Endothelial cell of umbilical vein (primary cell): ENCODE measurements at regions not wholly inside any gene's neighbourhood (a gene's known extent, or its start where the extent isn't known, plus 50 kb on each side); places are given as distances from the start of the nearest gene placed in this dataset.

Experiments
- BruUV-seq: library from RNA; stranded (reverse); fragments of 400-500 nt; replicated peaks from 2 replicates; lab custom pipeline; 2021; lab: Mats Ljungman, UMichigan
- CTCF ChIA-PET: fragments of 300-600, 350-600 bp; sonication (Branson Sonifier 250); formaldehyde crosslinking; loops from one replicate; lab custom pipeline; 2021; ENCODE audit warnings: antibody characterized with exemption, inconsistent platforms; lab: Charles Lee
- POLR2A ChIA-PET: fragments of 300-600, 350-600 bp; sonication (Branson Sonifier 250); formaldehyde crosslinking; loops from one replicate; lab custom pipeline; 2021; ENCODE audit warnings: antibody characterized with exemption, inconsistent platforms; lab: Charles Lee
- DNase-seq: peaks from one replicate; pipeline ENCODE4 v3.0.0-alpha.2; 2011; ENCODE audit warnings: low read depth, low spot score
- FAIRE-seq: peaks from 2 replicates; lab custom pipeline; 2011; peaks lifted over from hg19 to GRCh38; lab: Jason Lieb, UNC
- H2AFZ ChIP-seq: 2 replicates; pipeline ENCODE4 v1.6.0; 2012; ENCODE audit warnings: low read depth, low read length, control low read depth, inconsistent platforms
- H3K27ac ChIP-seq: 2 replicates; pipeline ENCODE4 v1.5.1; 2011; ENCODE audit warnings: low read depth, mild to moderate bottlenecking, control low read depth, low read length, moderate library complexity; ENCODE audit not compliant: insufficient read depth
- H3K27me3 ChIP-seq, 2 experiments: 2 replicates each; pipeline versions ENCODE4 v1.6.0 to v1.6.1; 2011; ENCODE audit warnings: low read length in 2 of 2, mixed read lengths in 1 of 2; ENCODE audit not compliant: control insufficient read depth in 2 of 2, insufficient read depth in 2 of 2
- H3K36me3 ChIP-seq, 2 experiments: 2 replicates in 1 of 2; 3 replicates in 1 of 2; pipeline ENCODE4 v1.5.1; 2011; ENCODE audit warnings: low read length in 2 of 2, mild to moderate bottlenecking in 1 of 2, moderate library complexity in 1 of 2; ENCODE audit not compliant: control insufficient read depth in 2 of 2, insufficient read depth in 2 of 2; ENCODE audit errors: extremely low read depth in 1 of 2
- H3K4me1 ChIP-seq: 3 replicates; pipeline ENCODE4 v1.5.1; 2011; ENCODE audit warnings: mild to moderate bottlenecking, low read length; ENCODE audit not compliant: control insufficient read depth, insufficient read depth; ENCODE audit errors: extremely low read depth
- H3K4me2 ChIP-seq: 2 replicates; pipeline ENCODE4 v1.6.1; 2011; ENCODE audit warnings: low read length, control low read depth, mixed read lengths; ENCODE audit not compliant: insufficient read depth
- H3K4me3 ChIP-seq, 3 experiments: fragments of 200-600 bp in 1 of 3; sonication (generic), shearing (Covaris generic) in 1 of 3; replicated peaks in 1 of 3; 2 replicates each; pipeline ENCODE4 v1.5.1; 2011 to 2016; ENCODE audit warnings: control low read depth in 3 of 3, low read length in 3 of 3, mild to moderate bottlenecking in 2 of 3, inconsistent platforms in 1 of 3, low read depth in 1 of 3, moderate library complexity in 1 of 3; ENCODE audit not compliant: insufficient read depth in 1 of 3
- H3K79me2 ChIP-seq: 2 replicates; pipeline ENCODE4 v1.6.0; 2012; ENCODE audit warnings: low read length, inconsistent platforms; ENCODE audit not compliant: control insufficient read depth, insufficient read depth
- H3K9ac ChIP-seq: replicated peaks from 2 replicates; pipeline ENCODE3; 2011; ENCODE audit warnings: low read length, control low read depth; ENCODE audit not compliant: insufficient read depth; ENCODE audit errors: extremely low read depth
- H3K9me1 ChIP-seq: replicated peaks from 3 replicates; pipeline ENCODE4 v1.6.0; 2011; ENCODE audit warnings: mild to moderate bottlenecking, low read length; ENCODE audit not compliant: control insufficient read depth, insufficient read depth; ENCODE audit errors: extremely low read depth
- H3K9me3 ChIP-seq: replicated peaks from 2 replicates; pipeline ENCODE4 v1.5.1; 2012; ENCODE audit warnings: low read length, inconsistent platforms; ENCODE audit not compliant: control insufficient read depth, insufficient read depth
- H4K20me1 ChIP-seq: replicated peaks from 2 replicates; pipeline ENCODE3; 2011; ENCODE audit warnings: mild to moderate bottlenecking, low read length; ENCODE audit not compliant: control insufficient read depth, insufficient read depth; ENCODE audit errors: extremely low read depth
- CTCF ChIP-seq, 2 donors: IDR thresholded peaks; 1 replicate in 1 of 2; 2 replicates in 1 of 2; pipeline ENCODE4 v1.5.1; 2011; ENCODE audit warnings: low read length in 2 of 2, mild to moderate bottlenecking in 2 of 2, moderate library complexity in 2 of 2, control low read depth in 1 of 2, inconsistent platforms in 1 of 2, low read depth in 1 of 2; ENCODE audit not compliant: insufficient read depth in 1 of 2; ENCODE audit errors: extremely low read depth in 1 of 2
- EZH2 ChIP-seq: IDR thresholded peaks from 2 replicates; pipeline ENCODE4 v1.6.1; 2012; ENCODE audit warnings: borderline replicate concordance, low read depth, mild to moderate bottlenecking, moderate library complexity, low read length, inconsistent platforms; ENCODE audit not compliant: severe bottlenecking
- FOS ChIP-seq: IDR thresholded peaks from 2 replicates; pipeline ENCODE4 v1.6.1; 2011; ENCODE audit warnings: mild to moderate bottlenecking, low read length, moderate library complexity, borderline replicate concordance; ENCODE audit not compliant: insufficient read depth
- GATA2 ChIP-seq: IDR thresholded peaks from 2 replicates; pipeline ENCODE4 v1.7.0; 2011; ENCODE audit warnings: low read depth, mild to moderate bottlenecking, moderate library complexity, mixed read lengths, low read length; ENCODE audit not compliant: insufficient read length, insufficient read depth
- JUN ChIP-seq: IDR thresholded peaks from 2 replicates; pipeline ENCODE4 v1.6.1; 2011; ENCODE audit warnings: borderline replicate concordance, low read depth; ENCODE audit not compliant: insufficient read length, insufficient read depth
- MAX ChIP-seq: IDR thresholded peaks from 2 replicates; pipeline ENCODE4 v1.6.1; 2011; ENCODE audit not compliant: insufficient read depth, insufficient read length
- MYC ChIP-seq: IDR thresholded peaks from one replicate; pipeline ENCODE4 v1.6.1; 2011; ENCODE audit warnings: mild to moderate bottlenecking, low read depth, low read length
- POLR2A ChIP-seq: IDR thresholded peaks from 2 replicates; pipeline ENCODE4 v1.6.1; 2012; ENCODE audit warnings: low read depth, mild to moderate bottlenecking, control low read depth, low read length
- POLR2AphosphoS5 ChIP-seq: IDR thresholded peaks from 2 replicates; pipeline ENCODE4 v1.6.1; 2012; ENCODE audit warnings: low read depth, mild to moderate bottlenecking, control low read depth, low read length, moderate library complexity; ENCODE audit not compliant: insufficient read depth
- dilution Hi-C: fragments of 300-500 bp; cut with MboI; formaldehyde crosslinking; loops from one replicate; pipeline ENCODE4 v1.15.0; 2019; ENCODE audit warnings: low sequenced_read_pairs; ENCODE audit not compliant: extremely low pct_ligation_motif_present
- intact Hi-C: fragments of 100-400 bp; cut with micrococcal nuclease; formaldehyde crosslinking; loops from one replicate; pipeline ENCODE4 v1.10.0; 2022

- H3K36me3 ChIP-seq: no peaks in the 10 kb centered on the region
- no peak overlapping the region for H3K27ac ChIP-seq
These were observed 73.9 kb upstream of the SIX2 start for GRCh38 chr2:45083175-45083574.

More at GRCh38 chr2:45083175-45083574, 73.9 kb upstream of the SIX2 start:
- TF ChIP-seq MAX: no peak
- TF ChIP-seq GATA2: no peak
- no peak for TF ChIP-seq JUN
- TF ChIP-seq MYC: no peak
- TF ChIP-seq EZH2: no peak
- TF ChIP-seq CTCF (IDR thresholded peaks at IDR 0.05; ENCODE audit: extremely low read depth in 1 of 2, insufficient read depth in 1 of 2, low read depth in 1 of 2, low read length in 2 of 2): no peak
- no peak for TF ChIP-seq POLR2A
- no peak for TF ChIP-seq POLR2AphosphoS5
- TF ChIP-seq FOS: no peak
- intact Hi-C loops (no loop called here), dilution Hi-C loops (no loop called here)
- CTCF ChIA-PET: no interaction called here
- no peaks in the 10 kb centered on the region for H3K4me1 ChIP-seq
- H3K4me2 ChIP-seq: no peak overlapping the region
- H3K27me3 ChIP-seq: peaks cover 0 to 1% of the 10 kb centered on the region in 2 experiments
- H3K9ac ChIP-seq: no peak overlapping the region
- H3K4me3 ChIP-seq: no peak overlapping the region
- no peaks in the 10 kb centered on the region for H3K79me2 ChIP-seq
- no peaks in the 10 kb centered on the region for H3K9me1 ChIP-seq
- no peak overlapping the region for H2AFZ ChIP-seq
- no peaks in the 10 kb centered on the region for H3K9me3 ChIP-seq
- POLR2A ChIA-PET: no interaction called here
- no peaks in the 10 kb centered on the region for H4K20me1 ChIP-seq
- BruUV-seq: no TSS peak
- FAIRE-seq (no peak), DNase-seq (no peak)
